ENCODE measurements at regions not wholly inside any gene's neighbourhood (a gene's known extent, or its start where the extent isn't known, plus 50 kb on each side); places are given as distances from the start of the nearest gene placed in this dataset.

DNA sequence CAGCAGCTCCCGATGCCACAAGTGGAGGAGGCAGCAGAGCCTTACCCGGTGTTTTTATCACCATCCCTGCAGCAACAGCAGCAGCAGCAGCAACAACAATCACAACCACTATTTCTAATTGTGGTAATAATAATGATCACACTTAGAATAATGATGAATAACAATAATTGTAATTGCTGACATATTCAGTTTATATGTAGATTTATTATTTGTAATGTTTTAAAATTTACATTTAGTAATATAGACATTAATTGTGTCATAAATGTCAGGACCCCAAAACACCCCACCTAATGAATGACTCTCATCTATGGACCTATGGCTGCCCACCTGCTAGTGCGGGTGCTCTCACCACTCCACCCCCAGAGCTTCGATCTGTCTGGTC, 170.0 kb downstream of the AHSP start:
- Histone ChIP-seq H2AFZ (ENCODE audit: low read length) (no peak overlapping the region), H3K79me2 (ENCODE audit: insufficient read depth, low read depth, low read length) (peaks cover 18% of the 10 kb centered on the region; the same call in 1 of the 2 replicates), H4K20me1 (ENCODE audit: insufficient read depth, low read length) (peaks cover 9% of the 10 kb centered on the region; the same call in 1 of the 2 replicates), H3K4me1 (ENCODE audit: insufficient read depth, low read length, poor library complexity, severe bottlenecking) (peaks cover 23% of the 10 kb centered on the region), H3K36me3 (ENCODE audit: insufficient read depth, low read length) (no peaks in the 10 kb centered on the region), H3K9me3 (ENCODE audit: low read length) (no peaks in the 10 kb centered on the region), H3K27ac (ENCODE audit: low read depth, low read length, poor library complexity, severe bottlenecking) (no peak overlapping the region), H3K4me2 (ENCODE audit: low read length) (no peak overlapping the region), H3K9me2 (ENCODE audit: insufficient read depth, low read length) (no peaks in the 10 kb centered on the region), H3K4me3 (ENCODE audit: low read depth, low read length, poor library complexity, severe bottlenecking) (no peak overlapping the region)
- no TSS peak for BruUV-seq (replicated peaks)
- CTCF ChIA-PET (ENCODE audit: unreplicated experiment), result no interaction called here
- intact Hi-C loops (cut with micrococcal nuclease; ENCODE audit: unreplicated experiment), result loop anchor here (5.0 kb wide), 2 partner anchors 190 to 240 kb away; partner anchors contain the start of genes ARMC5 and RUSF1
- DNase-seq (ENCODE audit: low spot score), result no peak
- POLR2A ChIA-PET, result interaction anchor here (0.5 kb wide), 1 partner anchor 139 kb away, joined by 4 read pairs; no protein-coding TSS in a partner anchor
- TF ChIP-seq EZH2phosphoT487 (IDR thresholded peaks at IDR 0.05; ENCODE audit: borderline replicate concordance, low read depth, low read length), result no peak
- TF ChIP-seq, protein P1, sequence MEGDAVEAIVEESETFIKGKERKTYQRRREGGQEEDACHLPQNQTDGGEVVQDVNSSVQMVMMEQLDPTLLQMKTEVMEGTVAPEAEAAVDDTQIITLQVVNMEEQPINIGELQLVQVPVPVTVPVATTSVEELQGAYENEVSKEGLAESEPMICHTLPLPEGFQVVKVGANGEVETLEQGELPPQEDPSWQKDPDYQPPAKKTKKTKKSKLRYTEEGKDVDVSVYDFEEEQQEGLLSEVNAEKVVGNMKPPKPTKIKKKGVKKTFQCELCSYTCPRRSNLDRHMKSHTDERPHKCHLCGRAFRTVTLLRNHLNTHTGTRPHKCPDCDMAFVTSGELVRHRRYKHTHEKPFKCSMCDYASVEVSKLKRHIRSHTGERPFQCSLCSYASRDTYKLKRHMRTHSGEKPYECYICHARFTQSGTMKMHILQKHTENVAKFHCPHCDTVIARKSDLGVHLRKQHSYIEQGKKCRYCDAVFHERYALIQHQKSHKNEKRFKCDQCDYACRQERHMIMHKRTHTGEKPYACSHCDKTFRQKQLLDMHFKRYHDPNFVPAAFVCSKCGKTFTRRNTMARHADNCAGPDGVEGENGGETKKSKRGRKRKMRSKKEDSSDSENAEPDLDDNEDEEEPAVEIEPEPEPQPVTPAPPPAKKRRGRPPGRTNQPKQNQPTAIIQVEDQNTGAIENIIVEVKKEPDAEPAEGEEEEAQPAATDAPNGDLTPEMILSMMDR (conservative IDR thresholded peaks at IDR 0.05; ENCODE audit: low read length), result no peak

DNA sequence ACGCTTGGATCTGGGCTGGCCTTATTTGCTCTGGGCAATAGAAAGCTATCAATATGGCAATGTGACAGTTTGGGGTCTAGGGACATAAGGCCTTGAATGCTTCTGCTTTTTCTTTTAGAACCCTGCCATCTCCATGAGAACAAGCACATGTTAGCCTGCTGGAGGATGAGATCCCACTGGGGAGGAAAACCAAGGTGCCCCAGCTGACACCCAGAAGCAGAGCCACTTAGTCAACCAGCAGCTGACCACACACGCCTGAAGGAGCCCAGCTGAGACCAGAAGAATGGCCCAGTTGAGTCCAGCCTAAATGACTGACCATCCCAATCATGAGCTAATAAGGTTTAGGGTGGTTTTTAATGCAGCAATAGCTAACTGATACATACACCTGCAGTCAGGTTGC, 171.2 kb downstream of the AHSP start:
- no TSS peak for BruUV-seq (replicated peaks)
- CTCF ChIA-PET (ENCODE audit: unreplicated experiment), result no interaction called here
- Histone ChIP-seq H3K27ac (ENCODE audit: low read depth, low read length, poor library complexity, severe bottlenecking) (no peak overlapping the region), H3K36me3 (ENCODE audit: insufficient read depth, low read length) (peaks cover 11% of the 10 kb centered on the region), H3K9me3 (ENCODE audit: low read length) (no peaks in the 10 kb centered on the region), H3K4me2 (ENCODE audit: low read length) (no peak overlapping the region), H4K20me1 (ENCODE audit: insufficient read depth, low read length) (peaks cover 9% of the 10 kb centered on the region; the same call in 1 of the 2 replicates), H3K79me2 (ENCODE audit: insufficient read depth, low read depth, low read length) (peaks cover 18% of the 10 kb centered on the region; the same call in 1 of the 2 replicates), H3K4me1 (ENCODE audit: insufficient read depth, low read length, poor library complexity, severe bottlenecking) (peaks cover 23% of the 10 kb centered on the region), H3K4me3 (ENCODE audit: low read depth, low read length, poor library complexity, severe bottlenecking) (no peak overlapping the region), H3K9me2 (ENCODE audit: insufficient read depth, low read length) (no peaks in the 10 kb centered on the region), H2AFZ (ENCODE audit: low read length) (no peak overlapping the region)
- no peak for DNase-seq (ENCODE audit: low spot score)
- no peak for TF ChIP-seq EZH2phosphoT487 (IDR thresholded peaks at IDR 0.05; ENCODE audit: borderline replicate concordance, low read depth, low read length)
- TF ChIP-seq, protein P1 (conservative IDR thresholded peaks at IDR 0.05; ENCODE audit: low read length), result no peak
- POLR2A ChIA-PET, result interaction anchor here (0.6 to 1.3 kb wide), 2 partner anchors 14 to 396 kb away, joined by 3 to 5 read pairs; a partner anchor contains a TSS
- intact Hi-C loops (cut with micrococcal nuclease; ENCODE audit: unreplicated experiment), result loop anchor here (5.0 kb wide), 2 partner anchors 192 to 242 kb away; partner anchors contain the start of genes ARMC5 and RUSF1

DNA sequence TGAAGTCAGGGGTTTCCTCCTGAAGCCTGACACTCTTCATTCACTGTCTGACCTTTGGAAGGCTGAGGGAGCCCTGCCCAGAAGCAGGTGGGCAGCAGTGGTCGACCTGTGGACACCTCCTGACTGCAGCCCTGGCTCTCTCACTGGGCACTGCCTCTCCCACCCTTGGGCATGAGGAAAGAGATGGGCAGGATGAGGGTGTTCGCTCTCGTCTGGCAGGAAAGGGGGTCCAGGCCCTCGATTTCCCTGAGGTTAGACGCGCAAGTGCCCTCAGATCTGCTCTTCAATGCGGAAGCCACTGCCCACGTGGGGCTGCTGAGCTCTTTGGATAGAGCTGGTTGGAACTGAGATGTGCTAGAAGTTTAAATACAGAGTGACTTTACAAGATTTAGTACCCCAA, 171.9 kb downstream of the AHSP start:
- peaks cover 18% of the 10 kb centered on the region for H3K36me3 ChIP-seq (ENCODE audit: insufficient read depth, low read length)
- no TSS peak for BruUV-seq (replicated peaks)
- ChIA-PET POLR2A (interaction anchor here (1.3 kb wide), 1 partner anchor 13 kb away, joined by 3 read pairs; a partner anchor contains a TSS), CTCF (ENCODE audit: unreplicated experiment) (no interaction called here)
- H3K9me3 ChIP-seq (ENCODE audit: low read length), result no peaks in the 10 kb centered on the region
- TF ChIP-seq, protein P1 (conservative IDR thresholded peaks at IDR 0.05; ENCODE audit: low read length), result no peak
- no peak for TF ChIP-seq EZH2phosphoT487 (IDR thresholded peaks at IDR 0.05; ENCODE audit: borderline replicate concordance, low read depth, low read length)
- peaks cover 18% of the 10 kb centered on the region; the same call in 1 of the 2 replicates for H3K79me2 ChIP-seq (ENCODE audit: insufficient read depth, low read depth, low read length)
- DNase-seq (ENCODE audit: low spot score), result no peak
- H4K20me1 ChIP-seq (ENCODE audit: insufficient read depth, low read length), result peaks cover 9% of the 10 kb centered on the region; the same call in 1 of the 2 replicates
- H3K4me2 ChIP-seq (ENCODE audit: low read length), result peak overlapping the region; percentile 2; the same call in 1 of the 2 replicates
- intact Hi-C loops (cut with micrococcal nuclease; ENCODE audit: unreplicated experiment), result loop anchor here (5.0 kb wide), 2 partner anchors 192 to 242 kb away; partner anchors contain the start of genes ARMC5 and RUSF1
- peaks cover 23% of the 10 kb centered on the region for H3K4me1 ChIP-seq (ENCODE audit: insufficient read depth, low read length, poor library complexity, severe bottlenecking)
- no peaks in the 10 kb centered on the region for H3K9me2 ChIP-seq (ENCODE audit: insufficient read depth, low read length)
- no peak overlapping the region for H2AFZ ChIP-seq (ENCODE audit: low read length)
- H3K27ac ChIP-seq (ENCODE audit: low read depth, low read length, poor library complexity, severe bottlenecking), result no peak overlapping the region
- no peak overlapping the region for H3K4me3 ChIP-seq (ENCODE audit: low read depth, low read length, poor library complexity, severe bottlenecking)
